Lung (tissue), 11 donors: ENCODE measurements at regions not wholly inside any gene's neighbourhood (a gene's known extent, or its start where the extent isn't known, plus 50 kb on each side); places are given as distances from the start of the nearest gene placed in this dataset.

Source experiments
- ATAC-seq: fragments of 200-7000 bp; cut with Tn5 transposase; one replicate; pipeline ENCODE4 v1.9.1; 2020; ENCODE audit warnings: moderate number of reproducible peaks; ENCODE audit not compliant: insufficient read depth, low FRiP score
- DNase-seq, 3 donors: peaks; one replicate each; pipeline ENCODE4 v3.0.0-alpha.2; 2013 to 2017
- H3K27ac ChIP-seq, 2 donors: one replicate each; pipeline ENCODE4 v1.5.1; 2013; ENCODE audit warnings: mild to moderate bottlenecking in 2 of 2, moderate library complexity in 2 of 2, control low read depth in 1 of 2, inconsistent platforms in 1 of 2, low read depth in 1 of 2, low read length in 1 of 2
- H3K27me3 ChIP-seq, 3 donors: one replicate each; pipeline ENCODE4 v1.5.1; 2013; ENCODE audit warnings: low read length in 2 of 3; ENCODE audit not compliant: control insufficient read depth in 3 of 3, insufficient read depth in 3 of 3
- H3K36me3 ChIP-seq, 4 donors: one replicate each; pipeline ENCODE4 v1.5.1; 2013; ENCODE audit warnings: low read length in 4 of 4, mild to moderate bottlenecking in 1 of 4, moderate library complexity in 1 of 4; ENCODE audit not compliant: control insufficient read depth in 4 of 4, insufficient read depth in 4 of 4
- H3K4me1 ChIP-seq, 5 donors: one replicate each; pipeline ENCODE4 v1.5.1; 2013; ENCODE audit warnings: low read length in 5 of 5, mild to moderate bottlenecking in 2 of 5, moderate library complexity in 1 of 5; ENCODE audit not compliant: control insufficient read depth in 5 of 5, insufficient read depth in 5 of 5
- H3K4me3 ChIP-seq: one replicate; pipeline ENCODE4 v1.5.1; 2013; ENCODE audit warnings: mild to moderate bottlenecking, control low read depth, moderate library complexity
- H3K9ac ChIP-seq, 2 donors: one replicate each; pipeline ENCODE4 v1.5.1; 2013; ENCODE audit warnings: low read length in 2 of 2, control low read depth in 1 of 2; ENCODE audit not compliant: insufficient read depth in 1 of 2
- H3K9me3 ChIP-seq, 4 donors: one replicate each; pipeline ENCODE4 v1.5.1; 2013; ENCODE audit warnings: low read length in 3 of 4, mild to moderate bottlenecking in 1 of 4, moderate library complexity in 1 of 4; ENCODE audit not compliant: control insufficient read depth in 4 of 4, insufficient read depth in 3 of 4
- WGBS, 2 donors: extraction: QIAGEN DNeasy Blood & Tissue Kit; methylation state at CpG; one replicate each; pipeline ENCODE4 v1.1.7; 2013; 5-methylcytosine and 5-hydroxymethylcytosine counted together
- TF ChIP-seq, protein P1 (sequence below): IDR thresholded peaks from 2 replicates; pipeline ENCODE4 v1.5.1; 2012; ENCODE audit warnings: mild to moderate bottlenecking; ENCODE audit errors: control extremely low read depth, extremely low read depth
- donor health status: control.
- donor health status: control.
- donor health status: Bipolar disorder and iron deficiency.
- donor health status: healthy.
- donor health status: DM: yes; HTN: yes; CAD: no.

DNA sequence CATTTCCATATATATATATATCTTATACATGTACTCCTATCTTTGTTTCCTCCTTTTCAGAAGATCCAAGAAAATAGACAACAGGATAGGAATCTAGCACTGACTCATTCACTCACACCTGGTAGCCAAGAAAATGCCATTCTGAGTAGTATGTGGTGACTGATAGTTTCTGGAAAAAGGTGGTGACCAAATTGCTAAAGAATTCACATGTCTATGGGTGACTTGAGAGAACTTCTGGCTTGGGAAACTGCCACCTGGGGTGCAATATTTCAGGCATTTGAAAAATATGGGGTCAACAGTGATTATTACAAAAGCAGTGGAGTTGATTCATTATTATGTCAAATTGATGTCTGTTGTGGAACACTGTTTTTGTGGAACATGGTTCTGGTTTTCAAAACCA is 605.1 kb downstream of the PCDH18 start:
- peaks cover 0 to 6% (median 0%) of the 10 kb centered on the region in 4 donors for H3K9me3 ChIP-seq
- no peaks in the 10 kb centered on the region for H3K27me3 ChIP-seq
- H3K27ac ChIP-seq = no peak overlapping the region
- TF ChIP-seq, protein P1, sequence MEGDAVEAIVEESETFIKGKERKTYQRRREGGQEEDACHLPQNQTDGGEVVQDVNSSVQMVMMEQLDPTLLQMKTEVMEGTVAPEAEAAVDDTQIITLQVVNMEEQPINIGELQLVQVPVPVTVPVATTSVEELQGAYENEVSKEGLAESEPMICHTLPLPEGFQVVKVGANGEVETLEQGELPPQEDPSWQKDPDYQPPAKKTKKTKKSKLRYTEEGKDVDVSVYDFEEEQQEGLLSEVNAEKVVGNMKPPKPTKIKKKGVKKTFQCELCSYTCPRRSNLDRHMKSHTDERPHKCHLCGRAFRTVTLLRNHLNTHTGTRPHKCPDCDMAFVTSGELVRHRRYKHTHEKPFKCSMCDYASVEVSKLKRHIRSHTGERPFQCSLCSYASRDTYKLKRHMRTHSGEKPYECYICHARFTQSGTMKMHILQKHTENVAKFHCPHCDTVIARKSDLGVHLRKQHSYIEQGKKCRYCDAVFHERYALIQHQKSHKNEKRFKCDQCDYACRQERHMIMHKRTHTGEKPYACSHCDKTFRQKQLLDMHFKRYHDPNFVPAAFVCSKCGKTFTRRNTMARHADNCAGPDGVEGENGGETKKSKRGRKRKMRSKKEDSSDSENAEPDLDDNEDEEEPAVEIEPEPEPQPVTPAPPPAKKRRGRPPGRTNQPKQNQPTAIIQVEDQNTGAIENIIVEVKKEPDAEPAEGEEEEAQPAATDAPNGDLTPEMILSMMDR = no peak
- no peak for ATAC-seq
- no peak overlapping the region for H3K9ac ChIP-seq
- H3K36me3 ChIP-seq = no peaks in the 10 kb centered on the region
- H3K4me3 ChIP-seq = no peak overlapping the region
- H3K4me1 ChIP-seq = no peaks in the 10 kb centered on the region
- no peak for DNase-seq

- no peak overlapping the region for H3K27ac ChIP-seq
- no peak for ATAC-seq
- H3K4me3 ChIP-seq = no peak overlapping the region
- H3K27me3 ChIP-seq = no peaks in the 10 kb centered on the region
- H3K4me1 ChIP-seq = no peaks in the 10 kb centered on the region
- H3K9ac ChIP-seq = no peak overlapping the region
- WGBS, 2 donors = 98 to 100% methylated on average over 1 of the region's 1 CpG
- DNase-seq = no peak
- no peaks in the 10 kb centered on the region for H3K36me3 ChIP-seq
- TF ChIP-seq, protein P1 = no peak
- peaks cover 0 to 6% (median 0%) of the 10 kb centered on the region in 4 donors for H3K9me3 ChIP-seq
These were observed 607.1 kb downstream of the PCDH18 start for GRCh38 chr4:136925203-136925602.

- H3K9me3 ChIP-seq = peaks cover 0 to 12% (median 0%) of the 10 kb centered on the region in 4 donors
- no peaks in the 10 kb centered on the region for H3K4me1 ChIP-seq
- no peak overlapping the region for H3K27ac ChIP-seq
- H3K36me3 ChIP-seq = no peaks in the 10 kb centered on the region
- DNase-seq = no peak
- ATAC-seq = no peak
- TF ChIP-seq, protein P1 = no peak
- H3K27me3 ChIP-seq = no peaks in the 10 kb centered on the region
- H3K4me3 ChIP-seq = no peak overlapping the region
- no peak overlapping the region for H3K9ac ChIP-seq
These were observed 610.2 kb downstream of the PCDH18 start for GRCh38 chr4:136922066-136922465.

- TF ChIP-seq, protein P1 = no peak
- Histone ChIP-seq H3K4me1 (no peaks in the 10 kb centered on the region), H3K4me3 (no peak overlapping the region), H3K9ac (no peak overlapping the region), H3K9me3 (peaks cover 0 to 12% (median 0%) of the 10 kb centered on the region in 4 donors), H3K36me3 (no peaks in the 10 kb centered on the region), H3K27ac (no peak overlapping the region), H3K27me3 (no peaks in the 10 kb centered on the region)
- no peak for ATAC-seq
- WGBS, 2 donors = 86 to 93% methylated on average over 1 of the region's 1 CpG
- DNase-seq = no peak
These were observed 612.0 kb downstream of the PCDH18 start for GRCh38 chr4:136920092-136920881.
